Stimulated activated naive CD8-positive, alpha-beta T cell treated with anti-CD3 and anti-CD28 coated beads, Interleukin-15, Interleukin-2, amounts not matched to agents 100 U/mL and 50 U/mL, for 24 hours (primary cell): ENCODE measurements at regions not wholly inside any gene's neighbourhood (a gene's known extent, or its start where the extent isn't known, plus 50 kb on each side); places are given as distances from the start of the nearest gene placed in this dataset.
"Not testable (repeated sequence)": the region's sequence is repeated elsewhere in the genome, so short reads cannot be mapped to it uniquely, and the experiment has no call there.

ENCODE experiments used
- ATAC-seq: fragments of 150-1000 bp; cut with Tn5 transposase; one replicate; pipeline ENCODE4 v1.10.0; 2021
- DNase-seq: peaks from one replicate; pipeline ENCODE4 v3.0.0; 2021

DNA sequence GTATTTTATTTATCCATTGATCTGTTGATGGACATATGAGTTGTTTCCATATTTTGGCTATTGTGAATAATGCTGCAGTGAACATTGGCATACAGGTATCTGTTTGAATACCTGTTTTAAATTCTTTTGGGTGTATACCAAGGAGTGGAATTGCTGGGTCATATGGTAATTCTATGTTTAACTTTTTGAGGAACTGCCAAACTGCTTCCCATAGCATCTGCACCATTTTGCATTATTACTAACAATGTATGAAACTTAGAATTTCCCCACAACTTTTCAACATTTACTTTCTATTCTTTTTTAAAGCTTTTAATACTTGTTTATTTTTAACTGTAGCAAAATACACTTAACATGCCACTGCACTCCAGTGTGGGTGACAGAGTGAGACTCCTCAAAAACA, 57.0 kb upstream of the MSN start:
- ATAC-seq (no peak), DNase-seq (no peak)

DNA sequence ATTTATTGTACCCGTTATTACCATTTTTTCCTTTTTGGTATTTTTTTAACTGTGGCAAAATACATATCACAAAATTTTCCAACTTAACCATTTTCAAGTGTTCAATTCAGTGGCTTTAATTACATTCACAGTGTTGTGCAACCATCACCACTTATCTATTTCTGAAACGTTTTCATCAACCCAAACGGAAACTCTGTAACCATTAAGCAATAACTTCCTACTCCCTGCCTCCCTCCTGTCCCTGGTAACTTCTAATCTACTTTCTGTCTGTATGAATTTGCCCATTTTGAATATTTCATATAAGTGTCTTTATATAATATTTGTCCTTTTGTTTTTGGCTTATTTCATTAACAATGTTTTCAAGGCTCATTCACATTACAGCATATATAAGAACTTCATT, 57.4 kb upstream of the MSN start:
- DNase-seq, result no peak
- no peak for ATAC-seq

DNA sequence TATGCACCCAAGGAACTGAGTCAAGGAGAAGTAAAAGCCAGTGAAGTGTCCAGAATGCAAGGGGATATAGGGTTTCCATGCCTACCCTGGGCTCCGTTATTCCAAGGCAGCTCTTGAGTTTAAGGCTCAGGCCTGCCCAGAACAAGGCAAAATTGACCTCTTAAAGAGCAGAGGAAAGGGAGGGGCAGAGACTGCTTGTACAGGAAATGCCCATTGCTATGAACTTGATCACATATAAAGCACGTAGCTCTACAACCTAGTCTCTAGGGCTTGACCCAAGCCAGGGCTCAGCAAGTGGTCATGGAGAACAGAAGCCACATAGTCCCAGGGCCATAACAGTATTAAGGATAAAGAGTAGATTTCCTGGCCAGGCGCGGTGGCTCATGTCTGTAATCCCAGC, 58.2 kb upstream of the MSN start:
- ATAC-seq, result no peak
- DNase-seq, result no peak

DNA sequence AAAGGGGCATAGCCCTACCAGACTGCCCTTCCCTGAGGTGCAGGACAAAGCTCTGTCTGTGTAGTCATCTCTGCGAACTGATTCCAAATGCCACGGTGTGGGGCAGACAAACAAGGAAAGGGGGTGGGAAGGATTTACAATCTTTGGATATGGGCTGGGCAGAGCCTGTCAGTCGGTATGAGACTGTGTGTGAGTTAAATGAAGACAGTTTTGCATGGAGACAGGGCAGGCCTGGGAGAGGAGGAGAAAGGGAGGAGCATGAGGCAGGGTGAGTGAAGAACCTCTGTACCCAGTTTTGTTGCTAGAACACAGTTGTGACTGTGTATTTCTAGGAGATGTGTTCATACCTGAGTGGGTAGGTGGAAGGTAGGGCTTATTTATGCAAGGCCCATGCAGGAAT, 59.4 kb upstream of the MSN start:
- no peak for DNase-seq
- ATAC-seq, result no peak

DNA sequence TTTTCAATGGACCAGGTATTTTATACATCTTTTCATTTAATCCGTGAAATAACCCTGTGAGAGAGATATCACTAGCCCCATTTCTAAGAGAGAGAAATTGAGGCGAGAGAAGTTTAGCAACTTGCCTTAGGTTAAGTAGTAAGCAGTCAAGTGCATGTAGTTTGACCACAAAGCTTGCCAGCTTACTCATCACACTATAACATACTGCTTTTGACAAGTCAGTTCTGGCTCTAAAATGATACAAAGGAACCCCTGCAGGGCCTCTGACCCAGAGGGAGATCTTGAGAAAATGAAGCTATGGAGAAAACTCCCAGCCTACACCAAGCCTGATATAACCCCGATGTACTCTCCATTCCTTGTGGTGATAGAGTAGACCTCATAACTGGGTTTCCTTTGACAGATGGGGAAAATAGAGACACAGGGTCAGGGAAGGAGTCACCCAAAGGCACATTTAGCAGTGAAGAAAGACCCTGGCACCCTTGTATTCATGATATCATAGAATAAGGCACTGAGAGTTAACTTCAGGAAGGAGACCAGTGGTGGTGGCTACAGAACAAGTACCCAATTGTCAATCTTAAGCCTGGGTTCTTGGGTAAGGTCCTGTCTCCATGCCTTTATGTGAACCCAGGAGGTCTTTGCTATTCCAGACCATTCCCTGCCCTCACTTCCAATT, 60.2 kb upstream of the MSN start:
- ATAC-seq (peak; percentile 97), DNase-seq (no peak)

DNA sequence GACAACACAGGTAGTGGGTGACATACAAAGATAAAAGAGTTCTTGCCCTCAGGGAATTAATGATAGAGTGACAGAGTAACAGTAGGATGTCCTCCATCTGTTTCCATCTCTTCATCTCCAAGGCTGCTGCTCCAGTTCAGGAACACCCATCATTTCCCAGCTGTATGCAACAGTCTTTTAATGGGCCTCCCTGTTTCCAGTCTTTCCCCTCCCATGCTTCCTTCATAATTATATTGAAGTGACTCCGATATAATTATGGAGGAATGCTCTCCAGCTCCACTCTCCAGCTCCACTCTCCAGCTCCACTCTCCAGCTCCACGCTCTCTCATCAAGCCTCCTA, 65.3 kb upstream of the MSN start:
- ATAC-seq, result no peak
- DNase-seq, result no peak

DNA sequence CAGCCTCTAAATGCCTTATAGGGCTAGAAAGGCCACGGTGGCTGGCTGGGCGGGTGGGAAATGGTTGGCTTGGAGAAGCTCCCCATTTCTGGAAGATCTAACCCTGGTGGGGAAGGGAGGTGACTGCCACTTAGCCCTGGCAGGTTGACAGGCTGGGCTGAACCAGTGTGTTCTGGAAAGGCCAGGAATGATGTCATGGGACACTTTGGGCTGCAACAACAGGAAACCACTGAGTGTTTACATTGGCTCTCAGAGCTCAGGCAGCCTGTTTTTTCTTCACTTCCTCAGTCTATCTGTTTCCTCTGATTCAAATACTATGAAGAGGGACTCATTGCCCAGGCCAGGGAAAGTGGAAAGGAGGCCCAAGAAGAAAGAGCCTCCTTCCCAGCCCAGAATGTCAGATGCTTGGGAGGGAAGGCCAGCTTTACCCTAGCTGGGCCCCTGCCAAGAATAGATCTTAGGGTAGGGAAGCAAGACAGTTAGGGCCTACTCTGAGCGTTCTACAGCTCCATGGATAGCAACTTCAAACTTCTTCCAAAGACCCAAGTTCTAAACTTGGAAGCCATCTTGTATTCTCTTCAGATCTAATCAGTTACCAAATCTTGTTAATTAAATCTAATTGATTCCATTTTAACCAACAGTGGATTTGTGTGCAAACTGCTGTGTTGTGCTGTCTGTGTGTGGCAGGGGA, 65.8 kb upstream of the MSN start:
- peak; percentile 82 for ATAC-seq
- DNase-seq, result peak; percentile 57

DNA sequence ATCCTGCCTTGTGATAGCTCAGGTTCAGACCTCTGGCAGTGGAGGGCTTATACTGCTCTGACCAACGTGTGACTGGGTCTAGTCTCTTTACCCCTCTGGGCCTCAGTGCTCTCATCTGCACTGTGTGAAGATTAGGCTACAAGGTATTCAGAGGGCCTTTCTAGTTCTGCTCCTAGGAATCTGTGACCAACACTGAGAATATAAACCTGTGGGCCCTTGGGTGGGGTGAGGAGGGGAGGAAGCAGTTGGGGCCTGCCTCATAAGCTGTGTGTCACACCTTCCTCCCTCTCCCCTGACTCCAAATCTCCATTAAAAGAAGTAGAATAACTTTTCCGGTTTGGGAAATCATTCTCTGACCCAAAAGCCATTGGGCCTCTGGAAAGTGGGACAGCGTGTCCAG, 66.3 kb upstream of the MSN start:
- DNase-seq (peak; percentile 19), ATAC-seq (peak; percentile 76)

DNA sequence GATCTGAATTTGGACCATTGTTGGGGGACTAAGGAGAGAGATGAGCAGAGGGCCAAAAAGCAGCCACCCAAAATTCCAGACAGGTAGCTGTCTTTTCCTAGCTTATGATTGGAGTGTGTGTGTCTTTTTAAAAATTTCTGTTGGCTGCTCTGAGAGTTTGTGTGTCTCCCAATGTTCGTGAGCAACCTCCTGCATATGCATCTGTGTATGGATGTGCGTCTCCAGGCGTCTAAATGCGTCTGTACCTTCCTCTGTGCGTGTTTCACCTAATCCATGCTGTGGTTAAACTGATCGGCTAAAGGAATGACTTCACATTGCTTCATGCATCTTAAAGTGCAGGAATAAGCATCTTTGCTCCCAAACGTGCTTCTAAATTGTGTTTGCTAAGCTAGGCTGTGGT, 65.5 kb upstream of the LAS1L start:
- ATAC-seq (no peak), DNase-seq (no peak)

DNA sequence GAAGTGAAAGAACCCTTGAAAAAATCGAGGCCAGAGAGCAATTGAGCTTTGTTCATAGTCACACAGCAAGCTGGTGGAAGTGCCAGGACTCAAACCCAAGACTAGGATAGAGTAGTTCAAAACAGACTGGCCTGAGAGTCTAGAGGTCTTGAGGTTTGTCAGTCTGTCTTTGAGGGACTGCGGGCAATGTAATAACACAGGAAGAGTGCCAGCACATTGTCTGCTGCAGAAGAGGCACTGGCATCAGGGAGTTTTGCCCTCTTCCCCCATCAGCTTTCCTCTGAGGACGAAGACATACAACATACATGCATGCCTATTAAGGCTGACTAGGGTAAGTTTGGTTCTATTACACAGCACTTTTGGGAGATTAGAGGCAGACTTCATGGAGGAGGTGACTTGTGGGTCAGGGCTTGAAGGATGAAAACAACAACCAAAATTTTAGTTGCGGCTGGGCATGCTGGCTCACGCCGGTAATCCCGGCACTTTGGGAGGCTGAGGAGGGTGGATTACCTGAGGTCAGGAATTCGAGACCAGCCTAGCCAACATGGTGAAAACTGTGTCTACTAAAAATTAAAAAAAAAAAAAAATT, 64.1 kb upstream of the LAS1L start:
- ATAC-seq (no peak), DNase-seq (no peak)

DNA sequence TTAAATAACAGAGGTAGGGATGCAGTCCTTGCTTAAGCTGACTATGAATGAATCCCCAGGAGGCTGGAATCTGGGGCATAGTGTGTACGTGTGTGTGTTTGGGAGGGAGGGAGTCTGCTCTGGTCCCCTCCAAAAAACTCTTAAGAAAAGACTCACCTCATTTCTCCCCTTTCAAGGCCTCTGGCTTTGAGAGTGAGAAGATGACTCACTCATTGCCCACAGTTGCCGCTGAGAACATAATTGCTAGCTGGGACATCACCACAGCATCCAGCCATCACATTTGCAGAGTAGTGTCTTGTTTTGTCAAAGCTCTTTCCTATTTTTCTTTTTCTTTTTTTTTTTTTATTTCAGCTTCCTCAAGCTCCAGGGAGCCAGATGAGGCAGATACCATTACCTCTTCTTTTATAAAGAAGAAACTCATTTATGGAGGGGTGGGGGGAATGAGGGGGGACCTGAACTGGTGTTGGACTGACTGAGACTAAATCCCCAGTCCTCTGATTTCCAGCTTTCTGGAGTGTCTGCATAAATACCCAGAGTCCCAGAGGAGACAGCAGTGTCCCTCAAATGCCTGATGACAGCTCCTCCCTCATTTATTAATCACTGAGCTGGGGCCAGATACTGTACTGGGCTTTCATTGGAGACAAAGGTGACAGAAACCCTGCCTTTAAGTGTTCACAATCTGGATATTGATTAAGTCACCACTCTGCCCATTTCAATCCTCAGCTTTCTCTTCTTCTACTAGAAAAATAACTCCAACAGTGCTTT, 61.9 kb upstream of the LAS1L start:
- ATAC-seq (peak; percentile 69), DNase-seq (peak; percentile 33)

DNA sequence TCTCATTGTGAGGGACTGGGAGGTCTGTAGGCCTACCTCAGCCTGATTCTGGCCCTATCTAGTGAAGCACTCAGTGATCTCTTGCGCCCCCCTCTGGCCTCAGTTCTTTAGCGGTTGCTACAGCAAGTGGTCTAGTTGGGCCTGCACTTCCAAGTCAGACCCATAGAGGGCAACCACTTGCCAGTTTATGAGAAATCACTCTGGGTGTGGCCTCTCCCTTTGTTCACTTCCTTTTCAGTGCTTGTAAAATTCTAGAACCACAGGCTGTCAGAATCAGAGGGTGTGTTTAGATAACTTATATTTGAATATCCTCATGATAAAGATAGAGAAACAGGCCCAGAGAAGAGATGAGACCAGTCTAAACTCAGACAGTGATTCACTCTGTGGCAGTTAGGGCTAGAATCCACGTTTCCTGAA, 60.9 kb upstream of the LAS1L start:
- DNase-seq, result peak; percentile 94
- peak; percentile 85 for ATAC-seq

DNA sequence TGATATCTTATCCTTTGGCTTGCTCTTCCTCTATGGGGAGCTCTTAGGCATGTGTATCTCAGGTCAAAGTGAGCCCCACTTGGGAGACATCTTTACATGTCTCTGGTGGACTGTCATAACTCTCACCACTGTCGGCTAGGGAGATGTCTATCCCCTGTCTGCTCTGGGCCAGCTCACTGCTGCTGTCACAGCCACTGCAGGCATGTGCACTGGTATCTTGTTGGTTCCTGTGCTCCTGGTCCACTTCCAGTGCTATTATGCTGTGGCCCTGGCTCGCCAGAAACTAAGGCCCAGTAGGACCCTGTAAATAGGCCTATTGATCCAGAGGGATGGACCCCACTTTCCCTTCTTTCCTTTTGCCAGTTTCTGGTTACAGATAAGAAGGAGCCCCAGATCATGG, 56.6 kb upstream of the LAS1L start:
- DNase-seq, result no peak
- ATAC-seq, result no peak

DNA sequence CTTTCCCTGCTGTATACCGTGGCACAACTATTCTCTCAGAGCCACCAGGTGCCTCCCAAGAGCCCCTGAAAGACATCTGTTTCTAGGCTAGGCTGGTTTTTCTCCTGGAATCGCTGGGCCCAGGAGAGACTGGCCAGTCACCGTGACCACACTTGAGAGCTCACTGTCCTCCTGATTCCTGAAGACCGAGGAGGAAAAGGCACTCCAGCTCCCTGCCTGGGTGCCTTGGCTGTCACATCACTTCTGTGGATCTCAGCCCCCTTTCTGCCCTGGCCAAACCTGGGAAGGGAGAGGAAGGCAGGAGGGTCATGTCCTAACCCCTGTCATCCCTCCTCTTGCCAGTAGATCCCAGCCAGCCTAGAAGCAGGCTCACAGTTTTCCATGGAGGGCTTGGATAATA, 54.7 kb upstream of the LAS1L start:
- ATAC-seq, result no peak

DNA sequence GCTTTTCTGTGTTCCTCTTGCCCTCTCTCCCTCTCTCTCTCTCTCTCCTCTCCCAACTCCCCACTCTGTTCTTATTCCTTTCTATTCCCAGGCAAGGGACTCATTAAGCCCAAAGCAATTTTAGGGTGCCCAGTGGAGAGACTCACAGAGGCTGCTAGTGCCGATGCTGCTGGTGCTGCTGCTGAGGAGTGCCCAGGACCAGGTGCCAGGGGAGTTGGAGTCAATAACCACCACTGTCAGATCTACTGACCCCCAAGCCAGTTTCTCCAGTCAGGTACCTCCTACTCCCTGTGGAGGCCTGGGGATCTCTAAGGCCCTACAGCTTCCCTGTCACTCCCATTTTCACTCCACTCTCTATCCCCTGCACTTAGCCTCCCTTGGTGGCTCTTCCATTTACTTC, 54.2 kb upstream of the LAS1L start:
- DNase-seq (no peak), ATAC-seq (no peak)

More for the DNA sequence above, 54.7 kb upstream of the LAS1L start:
- DNase-seq, result no peak

DNA sequence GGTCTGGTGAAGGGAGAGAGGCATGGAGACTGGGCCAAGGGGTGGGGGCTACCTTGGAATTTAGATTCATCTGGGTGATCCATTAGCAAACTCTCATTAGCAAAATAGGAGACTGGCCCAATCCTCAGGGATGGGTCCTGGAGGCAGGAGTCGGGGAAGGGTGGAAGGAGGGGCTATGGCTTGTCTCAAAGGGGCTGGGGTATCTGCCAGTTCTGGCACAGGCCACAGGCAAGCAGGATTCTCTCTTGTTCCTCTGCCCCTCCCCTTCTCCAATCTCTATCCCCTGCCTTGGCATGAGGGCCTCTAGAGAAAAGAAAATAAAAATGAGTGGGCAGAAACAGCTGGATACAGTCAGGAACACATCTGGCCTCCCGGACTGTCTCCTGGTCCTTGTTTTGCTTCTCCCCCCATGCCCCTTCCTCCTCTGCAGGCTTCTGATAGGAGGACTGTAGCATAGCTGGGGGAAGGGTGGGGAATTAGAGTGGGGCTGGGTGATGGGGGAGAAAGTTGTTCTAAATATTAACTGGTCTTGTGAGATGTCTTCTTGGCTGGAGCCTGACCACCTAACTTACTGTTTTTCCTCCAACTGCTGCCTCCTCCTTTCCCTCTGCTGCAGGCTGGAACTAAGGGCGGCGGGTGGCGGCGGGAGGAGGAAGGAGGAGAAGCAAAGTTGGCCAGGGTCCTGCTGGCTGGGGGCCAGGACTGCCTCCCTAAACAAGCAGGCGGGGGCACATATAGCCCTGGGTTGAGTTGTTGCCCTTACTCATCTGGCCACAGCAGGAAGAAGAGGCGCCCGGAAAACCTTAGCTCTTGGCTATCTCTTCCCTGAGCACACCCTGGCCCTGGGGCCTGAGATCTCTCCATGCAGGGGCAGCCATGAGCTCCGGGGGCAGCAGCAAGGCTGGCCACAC, 53.3 kb upstream of the LAS1L start:
- DNase-seq (no peak), ATAC-seq (no peak)

DNA sequence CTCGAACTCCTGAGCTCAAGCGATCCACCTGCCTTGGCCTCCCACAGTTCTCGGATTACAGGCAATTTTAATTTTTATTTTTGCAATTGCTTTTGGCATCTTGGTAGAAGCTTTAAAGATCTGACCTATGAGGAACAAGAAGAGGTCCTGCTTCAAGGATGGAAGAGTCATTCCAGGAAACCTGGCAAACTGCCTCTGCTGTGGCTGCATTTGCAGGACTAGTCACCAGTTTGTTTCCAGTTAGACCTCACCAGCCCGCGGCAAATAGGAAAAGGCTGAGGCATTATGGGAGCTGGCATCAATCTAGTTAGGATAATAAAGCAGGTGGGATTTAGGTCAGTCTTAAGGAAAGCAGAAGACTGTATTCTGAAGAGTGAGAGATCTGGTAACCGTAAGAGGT, 51.9 kb upstream of the LAS1L start:
- DNase-seq, result no peak
- no peak for ATAC-seq

DNA sequence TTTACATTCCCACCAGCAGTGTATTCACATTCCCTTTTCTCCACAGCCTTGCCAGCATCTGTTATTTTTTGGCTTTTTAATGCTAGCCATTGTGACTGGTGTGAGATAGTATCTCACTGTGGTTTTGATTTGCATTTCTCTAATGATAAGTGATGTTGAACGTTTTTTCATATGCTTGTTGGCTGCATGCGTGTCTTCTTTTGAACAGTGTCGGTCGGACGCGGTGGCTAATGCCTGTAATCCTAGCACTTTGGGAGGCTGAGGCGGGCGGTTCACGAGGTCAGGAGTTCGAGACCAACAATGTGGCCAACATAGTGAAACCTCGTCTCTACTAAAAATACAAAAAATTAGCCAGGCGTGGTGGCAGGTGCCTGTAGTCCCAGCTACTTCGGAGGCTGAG, 50.6 kb upstream of the LAS1L start:
- not testable (repeated sequence) for ATAC-seq, DNase-seq
